ENCODE measurements at regions not wholly inside any gene's neighbourhood (a gene's known extent, or its start where the extent isn't known, plus 50 kb on each side); places are given as distances from the start of the nearest gene placed in this dataset.
"Not testable (repeated sequence)": the region's sequence is repeated elsewhere in the genome, so short reads cannot be mapped to it uniquely, and the experiment has no call there.

DNA sequence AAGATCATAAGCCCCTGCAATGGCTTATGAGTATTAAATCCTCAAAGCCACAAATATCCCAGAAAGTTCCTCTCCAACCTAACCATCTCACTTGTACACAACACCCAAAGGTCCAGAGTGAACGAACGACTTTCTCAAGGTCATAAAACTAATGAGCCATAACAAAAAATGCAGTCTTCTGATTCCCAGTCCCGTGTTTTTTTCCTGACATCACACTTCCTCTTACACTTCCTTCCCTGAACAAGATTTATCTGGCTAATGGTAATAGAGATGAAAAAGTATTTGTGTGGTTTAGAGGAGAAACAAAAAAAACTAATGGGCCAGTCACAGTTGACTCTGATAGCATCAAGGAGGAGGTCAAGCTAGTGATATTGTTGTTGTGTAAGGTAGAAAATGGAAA lies 99.5 kb upstream of the KLHL13 start:
- DNase-seq, result no peak

DNA sequence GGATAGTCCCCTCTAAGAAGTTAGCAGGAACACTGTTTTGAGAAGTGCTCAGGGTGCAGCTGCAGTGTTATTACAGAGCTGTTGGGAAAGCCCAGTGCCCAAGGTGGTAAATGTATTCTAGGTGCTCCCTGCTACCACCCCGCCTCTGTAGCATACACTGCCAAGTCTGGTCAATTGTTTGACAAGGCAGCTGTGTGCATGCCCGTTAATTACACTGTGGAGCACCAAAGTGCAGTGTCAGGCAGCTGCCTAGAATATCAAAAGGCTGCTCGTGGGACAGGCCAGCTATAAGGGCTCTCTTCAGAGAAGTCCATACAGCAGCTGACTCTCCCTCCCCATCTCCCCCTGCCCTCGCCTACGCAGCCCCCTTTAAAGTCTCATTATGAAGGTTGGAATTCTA lies 99.9 kb upstream of the KLHL13 start:
- DNase-seq, result peak; percentile 61

DNA sequence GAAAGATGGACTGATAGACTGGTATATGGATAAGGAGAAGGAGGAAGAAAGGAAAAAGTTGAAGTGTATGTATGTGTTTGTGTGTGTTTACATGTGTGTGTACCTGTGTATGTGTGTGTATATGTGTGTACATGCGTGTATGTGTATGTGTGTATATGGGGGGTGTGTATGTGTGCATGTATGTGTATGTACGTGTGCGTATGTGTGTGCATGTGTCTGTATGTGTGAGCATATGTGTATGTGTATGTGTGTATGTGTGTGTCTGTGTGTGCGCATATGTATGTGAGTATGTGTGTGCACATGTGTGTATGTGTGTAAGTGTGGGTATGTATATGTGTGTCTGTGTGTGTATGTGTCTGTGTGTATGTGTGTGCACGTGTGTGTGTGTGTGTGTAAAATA lies 101.5 kb upstream of the KLHL13 start:
- no peak for DNase-seq

DNA sequence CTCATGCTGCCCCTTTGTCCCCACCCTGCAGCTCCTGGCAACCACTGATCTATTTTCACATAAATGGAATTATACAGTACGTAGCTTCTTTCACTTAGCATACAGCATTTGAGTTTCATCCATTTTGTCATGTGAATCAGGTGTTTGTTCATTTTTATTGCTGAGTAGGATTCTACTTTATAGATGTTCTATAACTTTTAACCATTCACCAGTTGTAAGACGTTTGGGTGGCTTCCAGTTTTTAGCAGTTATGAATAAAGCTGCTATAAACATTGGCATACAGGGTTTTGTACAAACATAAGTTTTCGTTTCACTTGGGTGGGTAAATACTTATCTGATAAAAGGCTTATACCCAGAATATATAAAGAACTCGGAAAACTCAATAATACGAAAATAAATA lies 102.3 kb upstream of the KLHL13 start:
- no peak for DNase-seq

DNA sequence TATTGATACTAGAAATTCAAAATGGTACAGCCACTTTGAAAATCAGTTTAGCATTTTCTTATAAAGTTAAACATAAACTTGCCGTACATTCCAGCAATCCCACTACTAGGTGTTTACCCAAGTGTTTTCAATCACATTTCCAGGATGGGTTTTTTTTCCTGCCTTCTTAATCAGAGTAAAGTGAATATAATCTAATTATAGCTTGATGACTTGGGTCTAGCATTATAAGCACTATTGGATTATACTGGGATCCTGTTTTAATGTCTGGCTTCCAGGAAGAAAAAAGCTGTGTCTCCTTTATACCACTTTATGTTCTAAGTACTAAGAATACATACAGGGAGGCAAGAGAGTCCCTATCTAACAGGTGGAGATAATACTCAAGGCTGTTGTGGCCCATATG lies 103.3 kb upstream of the KLHL13 start:
- no peak for DNase-seq

DNA sequence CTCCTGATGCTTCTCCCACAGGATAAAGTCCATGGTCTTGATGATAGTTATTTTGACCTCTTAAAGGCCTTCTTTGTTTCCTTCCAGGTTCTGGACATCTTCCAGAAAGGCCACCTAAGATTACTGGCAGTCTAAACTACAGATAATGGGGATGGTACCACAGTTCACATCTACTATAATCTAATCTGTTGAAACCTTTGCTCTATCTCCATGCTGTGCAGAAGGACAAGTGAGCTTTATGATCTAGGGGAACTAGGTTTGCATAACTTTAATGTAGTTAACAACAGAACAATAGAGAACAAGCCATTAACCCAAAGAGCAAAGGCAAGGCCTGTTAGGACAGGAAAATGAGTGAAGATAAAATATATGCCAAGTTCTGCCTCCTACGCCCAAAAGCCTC lies 103.9 kb upstream of the KLHL13 start:
- DNase-seq, result no peak

DNA sequence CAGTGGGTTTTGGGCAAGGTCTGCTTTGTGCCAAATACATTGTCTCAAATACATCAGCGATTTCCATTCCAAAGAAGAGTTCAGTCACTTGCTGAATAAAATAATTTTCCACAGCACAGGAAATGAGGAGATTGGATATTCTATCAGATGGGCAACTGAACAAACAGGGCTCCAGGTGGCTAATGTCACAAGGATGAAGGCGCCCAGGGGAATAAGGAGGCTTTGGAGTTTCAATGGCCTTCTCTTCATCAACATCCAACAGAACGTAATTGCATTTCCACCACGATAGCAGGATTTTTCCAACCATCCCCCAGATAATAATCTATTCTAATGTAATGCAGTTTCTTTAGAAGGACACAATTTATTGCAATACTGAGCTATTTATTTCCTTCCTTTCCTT lies 104.7 kb upstream of the KLHL13 start:
- no peak for DNase-seq

DNA sequence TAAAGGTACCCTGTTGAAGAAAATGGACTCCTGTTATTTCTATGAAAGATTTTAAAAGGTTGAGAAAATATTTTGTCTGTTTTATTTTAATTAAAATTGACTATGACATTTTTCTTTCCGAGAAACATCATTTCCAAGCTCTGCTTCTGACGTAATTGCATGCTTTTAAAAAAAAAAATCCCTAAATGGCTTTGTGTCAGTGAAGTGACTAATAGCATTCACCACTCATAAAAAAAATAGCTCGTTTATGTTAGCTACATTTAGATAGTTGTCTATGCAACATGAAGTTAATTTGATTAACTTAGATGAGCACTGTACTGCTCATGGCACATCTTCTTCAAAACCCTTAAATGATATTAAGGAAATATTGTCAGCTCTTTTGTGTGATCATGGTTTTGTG lies 105.1 kb upstream of the KLHL13 start:
- DNase-seq, result no peak

DNA sequence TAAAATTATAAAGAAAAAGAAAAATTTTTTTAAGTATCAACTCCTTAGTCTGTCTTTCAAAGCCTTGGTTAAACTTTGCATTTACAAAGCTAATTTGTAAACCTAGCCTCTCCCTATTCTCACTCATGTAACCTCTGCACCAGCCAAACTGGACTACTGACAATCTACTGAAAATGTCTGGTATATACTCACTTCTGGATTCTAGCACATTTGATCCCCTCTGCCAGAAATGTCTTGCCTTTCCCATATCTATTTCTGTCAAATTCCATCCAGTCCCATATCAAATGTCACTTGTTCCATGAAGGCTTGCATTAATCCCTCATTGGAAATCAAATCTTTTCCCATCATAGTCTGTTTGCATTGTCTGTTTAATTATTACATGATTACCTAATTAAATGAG lies 105.8 kb upstream of the KLHL13 start:
- no peak for DNase-seq

DNA sequence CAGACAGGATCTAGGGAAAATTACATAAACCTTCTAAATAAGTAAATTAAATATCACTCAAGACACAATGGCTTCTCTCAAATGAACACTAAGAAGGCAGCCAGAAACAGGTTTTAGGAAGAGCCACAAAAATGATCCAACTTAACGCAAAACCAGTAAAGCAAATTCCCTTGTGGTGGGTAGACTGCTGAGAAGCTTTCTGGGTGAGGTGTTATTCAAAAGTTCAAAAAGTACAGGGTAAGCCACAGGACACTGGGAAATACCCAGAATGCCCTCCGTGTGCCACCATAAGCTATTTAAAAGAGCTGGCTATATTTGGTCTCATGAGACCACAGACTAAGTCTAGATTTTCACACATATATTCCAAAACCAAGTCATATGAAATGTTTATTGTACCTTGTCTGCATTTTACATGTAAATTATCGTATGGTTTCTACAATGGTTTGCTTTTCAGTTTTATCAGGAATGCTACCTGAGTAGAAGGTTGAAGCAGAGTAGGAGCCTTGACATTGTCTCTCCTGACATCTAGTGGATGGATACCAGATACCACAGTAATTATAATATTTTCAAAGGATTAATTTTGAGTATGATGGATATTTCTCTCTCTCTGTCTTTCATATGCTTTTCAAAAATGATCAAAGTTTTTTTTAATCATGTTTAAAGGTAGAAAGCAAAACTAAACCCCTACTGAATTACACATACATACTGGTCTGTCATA lies 109.3 kb upstream of the KLHL13 start:
- DNase-seq, result no peak

DNA sequence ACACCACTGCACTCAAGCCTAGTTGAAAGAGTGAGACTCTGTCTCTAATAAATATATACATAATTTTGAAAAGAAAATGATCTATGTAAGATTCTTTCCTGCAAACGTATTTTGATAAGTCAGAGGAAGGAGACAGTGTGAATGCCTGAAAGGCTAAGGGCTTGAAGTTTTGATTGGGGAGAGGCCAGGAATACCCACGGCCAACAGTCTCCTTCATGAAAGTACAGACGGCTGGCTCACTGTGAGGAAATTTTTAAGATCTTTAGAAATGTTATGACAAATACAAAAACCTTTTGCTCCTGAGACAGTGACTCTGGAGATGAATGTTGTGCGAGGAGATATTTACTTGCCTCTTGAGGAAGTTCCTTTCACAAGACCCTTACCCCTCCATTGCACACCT lies 111.4 kb upstream of the KLHL13 start:
- no peak for DNase-seq

DNA sequence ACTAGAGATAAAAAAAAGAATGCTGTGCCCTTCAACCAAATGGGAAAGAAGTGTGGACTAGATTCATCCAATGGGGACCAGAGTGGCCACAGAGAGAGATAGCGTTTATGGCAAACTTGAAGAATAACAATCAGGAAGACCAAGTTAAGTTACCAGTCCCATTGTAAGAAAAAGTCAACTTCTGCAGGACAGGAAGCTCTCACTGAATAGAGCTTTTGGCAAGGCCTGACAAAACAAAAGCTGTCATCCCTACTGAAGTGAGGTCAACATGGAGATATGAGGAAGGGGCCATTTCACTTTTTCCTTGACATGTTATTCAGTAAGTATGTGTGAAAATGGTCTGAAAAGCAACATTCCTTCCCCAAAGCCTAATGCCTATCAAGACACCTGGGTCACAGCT lies 111.8 kb upstream of the KLHL13 start:
- no peak for DNase-seq

DNA sequence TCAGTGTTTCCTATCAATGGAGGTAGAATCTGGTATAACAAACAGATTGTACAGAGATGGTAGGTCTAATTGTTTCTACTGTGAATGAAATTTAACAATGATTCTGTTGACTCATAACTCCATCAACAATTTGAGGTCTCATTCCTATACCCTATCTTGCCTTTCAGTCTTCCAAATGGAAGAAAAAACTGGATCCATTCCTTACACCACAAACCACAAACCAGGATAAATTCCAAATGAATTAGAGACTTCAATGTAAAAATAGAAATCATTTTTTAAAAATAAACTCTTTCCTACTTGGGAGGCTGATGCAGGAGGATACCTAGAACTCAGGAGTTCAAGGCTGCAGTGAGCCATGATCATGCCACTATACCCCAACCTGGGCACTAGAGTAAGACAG lies 114.4 kb upstream of the WDR44 start:
- no peak for DNase-seq

DNA sequence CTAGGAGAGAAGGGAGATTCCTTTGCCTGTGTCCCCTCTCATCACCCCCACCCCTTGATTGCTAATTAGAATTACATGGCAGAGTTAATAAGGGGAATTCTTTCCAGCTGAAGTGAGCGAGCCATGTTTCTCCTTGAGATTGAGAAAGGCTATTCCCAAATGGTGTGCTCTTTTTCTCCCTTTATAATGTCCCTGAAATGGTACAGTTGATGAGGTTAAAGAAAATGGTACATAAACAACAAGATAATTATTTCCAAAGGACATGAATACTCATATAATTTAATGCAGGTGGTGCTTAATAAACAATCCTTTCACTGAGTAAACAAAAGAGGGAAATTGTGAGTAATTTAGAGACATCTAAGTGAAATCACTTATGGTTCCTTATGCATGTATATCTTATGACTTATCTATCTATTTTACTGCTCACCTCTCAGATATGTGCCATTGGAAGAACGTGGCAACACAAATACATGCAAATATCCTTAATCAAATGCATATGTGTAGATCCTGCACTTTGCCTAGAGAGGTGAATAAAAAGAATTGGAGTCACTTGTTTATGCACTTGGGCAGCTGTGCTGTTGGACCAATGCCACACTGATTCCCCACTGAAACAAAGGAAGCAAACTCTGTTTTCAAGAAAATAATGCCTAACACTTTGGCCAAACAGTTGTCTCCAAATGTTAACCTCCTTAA lies 106.6 kb upstream of the WDR44 start:
- no peak for DNase-seq

DNA sequence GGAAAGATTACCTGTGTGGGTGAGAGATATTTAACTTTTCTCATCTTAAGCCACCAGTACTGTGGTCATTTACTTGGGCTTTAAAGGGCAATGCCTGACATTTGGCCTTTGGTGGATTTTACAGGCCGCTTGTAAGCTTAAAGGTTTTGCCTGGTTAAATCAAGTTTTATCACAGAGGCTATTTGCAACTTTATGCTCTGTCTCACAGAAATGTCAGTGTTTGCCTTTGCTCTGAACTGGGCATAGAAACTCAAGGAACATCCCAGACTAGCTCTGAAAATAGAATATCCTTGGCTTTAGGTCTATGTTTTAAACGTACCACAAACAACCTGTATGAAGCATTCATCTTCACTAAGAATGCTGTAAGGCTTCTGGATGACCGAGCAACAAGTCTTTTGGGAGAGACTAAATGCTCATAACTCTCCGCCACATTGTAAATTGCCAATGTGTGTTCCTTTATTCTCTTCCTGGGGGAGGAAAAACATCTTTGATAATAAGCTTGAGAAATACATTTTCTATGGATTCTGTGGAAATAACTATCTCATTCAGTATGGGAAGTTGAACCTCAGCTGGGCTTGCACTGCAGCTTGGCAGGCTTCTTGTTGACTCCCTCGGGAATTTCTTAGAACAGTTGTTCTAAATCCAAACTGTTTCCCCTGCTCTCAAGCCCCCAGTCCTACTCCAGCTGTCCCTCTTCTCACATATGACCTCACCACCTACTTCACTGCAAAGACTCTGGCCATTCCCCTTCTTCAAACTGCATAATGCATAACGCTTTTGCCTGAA lies 105.8 kb upstream of the WDR44 start:
- peak; percentile 51 for DNase-seq

DNA sequence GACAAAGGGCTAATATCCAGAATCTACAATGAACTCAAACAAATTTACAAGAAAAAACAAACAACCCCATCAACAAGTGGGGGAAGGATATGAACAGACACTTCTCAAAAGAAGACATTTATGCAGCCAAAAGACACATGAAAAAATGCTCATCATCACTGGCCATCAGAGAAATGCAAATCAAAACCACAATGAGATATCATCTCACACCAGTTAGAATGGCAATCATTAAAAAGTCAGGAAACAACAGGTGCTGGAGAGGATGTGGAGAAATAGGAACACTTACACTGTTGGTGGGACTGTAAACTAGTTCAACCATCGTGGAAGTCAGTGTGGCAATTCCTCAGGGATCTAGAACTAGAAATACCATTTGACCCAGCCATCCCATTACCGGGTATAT lies 98.9 kb upstream of the WDR44 start:
- not testable (repeated sequence) for DNase-seq

DNA sequence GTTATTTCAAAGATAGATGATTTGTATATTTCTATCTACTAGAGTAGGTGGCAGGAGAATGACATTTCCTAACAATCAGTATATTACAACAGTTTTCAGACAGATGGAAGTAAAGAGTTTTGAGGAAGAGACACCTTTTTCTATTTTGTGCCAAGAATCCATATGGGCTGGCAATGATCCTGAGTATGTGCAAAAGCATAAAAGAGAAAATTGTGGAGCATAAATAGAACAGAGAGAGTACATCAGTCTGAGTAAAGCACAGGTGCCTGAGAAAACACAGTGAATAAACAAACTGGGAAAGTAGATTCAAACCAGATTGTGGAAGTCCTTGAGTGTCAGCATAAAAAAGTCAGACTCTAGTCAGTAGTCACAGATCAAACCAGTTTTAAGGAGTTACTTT lies 96.8 kb upstream of the WDR44 start:
- DNase-seq, result no peak

DNA sequence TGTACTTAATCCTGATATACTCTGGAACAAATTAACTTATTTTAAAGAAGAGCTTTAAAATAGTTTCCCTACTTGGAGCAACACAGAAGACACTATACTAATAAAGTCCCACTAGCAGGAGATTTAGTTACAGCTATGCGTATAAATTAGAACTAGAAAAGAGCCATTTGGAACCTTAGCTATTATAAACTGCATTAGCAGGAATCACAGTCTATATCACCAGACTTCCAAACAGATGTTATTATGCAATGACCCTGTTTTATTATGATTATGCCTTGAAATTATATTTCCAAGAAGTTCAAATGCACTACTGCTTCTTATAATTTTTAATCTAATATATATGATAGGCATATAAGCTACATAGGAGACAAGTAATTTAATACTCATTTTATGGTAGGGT lies 95.5 kb upstream of the WDR44 start:
- no peak for DNase-seq

DNA sequence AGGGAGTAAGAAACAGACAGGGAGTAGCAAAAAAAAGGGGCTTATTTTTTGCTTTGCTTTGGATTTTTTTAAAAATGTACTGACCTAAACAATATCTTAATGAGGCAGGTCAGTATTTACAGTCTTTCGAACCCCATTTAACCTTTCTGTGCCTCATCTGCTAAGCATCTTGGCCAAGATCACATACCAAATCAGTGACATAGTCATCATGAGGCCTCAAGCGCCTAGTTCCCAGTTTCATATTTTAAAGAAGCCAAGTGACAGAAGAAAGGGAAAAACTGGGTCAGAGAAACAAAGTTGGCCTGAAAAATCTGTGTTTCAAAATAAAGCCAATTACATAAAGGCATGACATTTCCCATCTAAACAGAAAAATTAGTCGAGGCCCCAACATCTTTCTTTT lies 94.6 kb upstream of the WDR44 start:
- DNase-seq, result no peak

DNA sequence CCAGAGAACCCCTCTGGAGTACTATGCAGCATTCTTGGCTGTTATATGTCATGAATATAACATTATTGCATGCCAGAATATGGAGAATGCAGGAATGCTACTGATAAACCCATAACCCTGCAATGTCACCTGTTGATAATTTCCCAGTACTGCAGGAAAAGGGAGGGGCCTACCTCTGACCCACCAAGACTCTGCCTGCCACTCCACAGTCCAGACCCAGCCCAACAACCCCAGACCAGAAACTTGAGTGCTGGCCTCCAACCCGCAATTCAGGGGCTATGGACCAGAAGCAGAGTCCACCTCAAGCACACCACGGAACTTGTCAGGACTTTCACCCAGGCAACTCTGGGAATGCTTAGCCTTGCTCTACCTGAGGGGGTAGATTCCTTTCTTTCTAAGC lies 92.9 kb upstream of the WDR44 start:
- DNase-seq, result no peak

DNA sequence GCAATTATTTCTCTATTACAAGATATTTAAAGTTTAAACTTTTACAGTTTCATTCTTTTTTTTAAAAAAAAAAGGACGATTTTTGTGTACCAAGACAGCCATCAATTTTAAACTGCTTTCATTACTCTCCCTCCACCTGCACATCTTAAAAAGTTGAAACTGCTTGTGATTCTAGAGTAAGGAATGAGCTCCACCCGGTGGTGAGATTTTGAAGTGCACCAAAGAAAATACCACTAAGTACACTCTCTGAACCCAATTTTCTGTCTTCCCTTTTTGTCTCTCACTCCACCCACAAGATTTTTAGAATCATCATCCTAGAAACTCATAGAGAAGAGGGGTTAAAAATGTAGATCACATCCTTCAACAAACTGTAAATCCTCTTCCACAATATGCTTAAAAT lies 91.3 kb upstream of the WDR44 start:
- peak; percentile 78 for DNase-seq

DNA sequence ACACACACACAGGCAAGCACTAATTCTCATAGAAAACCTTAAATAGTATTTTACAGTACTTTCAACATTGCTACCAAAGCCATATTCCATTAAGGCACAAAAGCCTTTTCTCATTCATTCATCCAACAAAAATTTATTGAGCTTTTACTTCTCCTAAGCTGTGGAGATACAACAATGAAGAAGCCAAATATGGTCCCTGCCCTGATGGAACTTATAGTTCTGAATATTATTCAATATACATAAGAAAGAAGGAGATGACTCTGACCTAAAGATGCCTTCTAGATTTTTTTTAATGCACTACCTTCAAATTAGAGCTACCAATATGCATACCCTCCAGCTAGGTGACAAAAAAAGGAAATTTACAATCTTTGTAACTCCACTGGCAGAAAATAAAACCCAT lies 90.0 kb upstream of the WDR44 start:
- no peak for DNase-seq

DNA sequence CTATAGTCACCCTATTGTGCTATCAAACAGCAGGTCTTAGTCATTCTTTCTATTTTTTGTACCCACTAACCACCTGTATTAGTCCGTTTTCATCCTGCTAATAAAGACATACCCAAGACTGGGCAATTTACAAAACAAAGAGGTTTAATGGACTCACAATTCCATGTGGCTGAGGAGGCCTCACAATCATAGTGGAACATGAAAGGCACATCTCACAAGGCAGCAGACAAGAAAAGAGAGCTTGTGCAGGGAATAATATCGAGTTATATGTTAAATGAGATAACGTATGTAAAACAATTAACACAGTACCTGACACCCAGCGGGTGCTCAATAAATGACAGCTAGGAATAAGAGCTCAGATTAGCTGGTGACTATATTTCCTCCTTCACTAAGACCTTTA lies 88.1 kb upstream of the WDR44 start:
- DNase-seq, result no peak

DNA sequence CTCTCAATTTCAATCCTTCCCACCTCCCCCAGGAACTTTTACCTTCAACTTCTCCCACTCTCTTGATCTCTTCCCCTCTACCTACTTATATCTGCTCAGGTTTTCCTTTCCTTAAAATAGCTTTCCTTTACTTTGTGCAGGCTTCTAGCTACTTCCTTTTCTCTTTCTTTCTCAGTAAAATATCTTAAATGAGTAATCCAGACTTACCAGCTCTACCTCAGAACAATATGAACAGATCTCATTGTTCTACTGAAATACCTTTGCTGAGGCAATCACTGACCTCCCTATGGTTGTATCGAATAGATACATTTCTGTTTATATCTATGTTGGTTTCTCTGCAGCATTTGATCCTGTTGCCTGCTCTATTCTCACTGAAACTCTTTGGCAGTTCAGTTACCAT lies 86.7 kb upstream of the WDR44 start:
- no peak for DNase-seq
